ENCODE measurements at regions not wholly inside any gene's neighbourhood (a gene's known extent, or its start where the extent isn't known, plus 50 kb on each side); places are given as distances from the start of the nearest gene placed in this dataset.

DNA sequence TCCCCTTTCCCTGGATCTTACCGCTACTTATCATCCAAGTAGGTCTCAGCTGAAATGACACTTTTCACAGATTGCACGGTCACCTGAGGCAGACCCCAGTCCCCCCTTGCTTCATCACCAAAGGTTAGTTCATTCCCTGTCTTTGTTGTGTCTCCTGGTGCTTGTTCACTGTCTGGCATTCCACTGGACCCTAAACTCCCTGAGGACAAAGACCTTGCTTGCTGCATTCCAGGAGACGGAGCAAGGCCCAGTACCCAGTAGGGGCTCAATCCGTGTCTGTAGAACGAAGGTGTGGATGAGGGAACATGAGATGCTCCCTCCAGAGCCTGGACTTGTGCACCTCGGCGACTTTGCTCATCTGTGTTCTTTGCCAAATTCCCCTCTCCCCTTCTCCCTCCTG, 160.0 kb downstream of the RAB11FIP2 start:
- DNase-seq (no peak), FAIRE-seq (no peak)
- intact Hi-C loops (cut with DNase I), result no loop called here
- no peaks in the 10 kb centered on the region for H3K9me3 ChIP-seq (ENCODE audit: control insufficient read depth in 2 of 3, insufficient read depth in 1 of 3, low read length in 3 of 3)
- no peaks in the 10 kb centered on the region for H3K4me1 ChIP-seq (ENCODE audit: control insufficient read depth in 2 of 3, insufficient read depth in 2 of 3, low read depth in 1 of 3, low read length in 3 of 3)
- H3K4me3 ChIP-seq (ENCODE audit: low read length in 3 of 3), result no peak overlapping the region
- H3K36me3 ChIP-seq (ENCODE audit: control insufficient read depth in 2 of 3, insufficient read depth in 3 of 3, low read length in 3 of 3), result no peaks in the 10 kb centered on the region
- no peaks in the 10 kb centered on the region for H3K27me3 ChIP-seq (ENCODE audit: control insufficient read depth, insufficient read depth, low read length)
- H3K27ac ChIP-seq (ENCODE audit: low read depth in 2 of 2, low read length in 2 of 2), result no peak overlapping the region
- no peak overlapping the region for H3K9ac ChIP-seq (ENCODE audit: low read length in 3 of 3)
- TF ChIP-seq, protein P1, sequence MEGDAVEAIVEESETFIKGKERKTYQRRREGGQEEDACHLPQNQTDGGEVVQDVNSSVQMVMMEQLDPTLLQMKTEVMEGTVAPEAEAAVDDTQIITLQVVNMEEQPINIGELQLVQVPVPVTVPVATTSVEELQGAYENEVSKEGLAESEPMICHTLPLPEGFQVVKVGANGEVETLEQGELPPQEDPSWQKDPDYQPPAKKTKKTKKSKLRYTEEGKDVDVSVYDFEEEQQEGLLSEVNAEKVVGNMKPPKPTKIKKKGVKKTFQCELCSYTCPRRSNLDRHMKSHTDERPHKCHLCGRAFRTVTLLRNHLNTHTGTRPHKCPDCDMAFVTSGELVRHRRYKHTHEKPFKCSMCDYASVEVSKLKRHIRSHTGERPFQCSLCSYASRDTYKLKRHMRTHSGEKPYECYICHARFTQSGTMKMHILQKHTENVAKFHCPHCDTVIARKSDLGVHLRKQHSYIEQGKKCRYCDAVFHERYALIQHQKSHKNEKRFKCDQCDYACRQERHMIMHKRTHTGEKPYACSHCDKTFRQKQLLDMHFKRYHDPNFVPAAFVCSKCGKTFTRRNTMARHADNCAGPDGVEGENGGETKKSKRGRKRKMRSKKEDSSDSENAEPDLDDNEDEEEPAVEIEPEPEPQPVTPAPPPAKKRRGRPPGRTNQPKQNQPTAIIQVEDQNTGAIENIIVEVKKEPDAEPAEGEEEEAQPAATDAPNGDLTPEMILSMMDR (IDR thresholded peaks at IDR 0.05; ENCODE audit: borderline replicate concordance, extremely low read depth, insufficient read depth), result no peak

- intact Hi-C loops (cut with DNase I), result no loop called here
- Histone ChIP-seq H3K27ac (ENCODE audit: low read depth in 2 of 2, low read length in 2 of 2) (no peak overlapping the region), H3K9me3 (ENCODE audit: control insufficient read depth in 2 of 3, insufficient read depth in 1 of 3, low read length in 3 of 3) (no peaks in the 10 kb centered on the region), H3K4me3 (ENCODE audit: low read length in 3 of 3) (no peak overlapping the region), H3K4me1 (ENCODE audit: control insufficient read depth in 2 of 3, insufficient read depth in 2 of 3, low read depth in 1 of 3, low read length in 3 of 3) (no peaks in the 10 kb centered on the region), H3K9ac (ENCODE audit: low read length in 3 of 3) (no peak overlapping the region), H3K27me3 (ENCODE audit: control insufficient read depth, insufficient read depth, low read length) (no peaks in the 10 kb centered on the region), H3K36me3 (ENCODE audit: control insufficient read depth in 2 of 3, insufficient read depth in 3 of 3, low read length in 3 of 3) (no peaks in the 10 kb centered on the region)
- no peak for FAIRE-seq
- TF ChIP-seq, protein P1 (IDR thresholded peaks at IDR 0.05; ENCODE audit: borderline replicate concordance, extremely low read depth, insufficient read depth), result no peak
- no peak for DNase-seq
Observed at GRCh38 chr10:117889664-117890063, 157.1 kb downstream of the RAB11FIP2 start.

GRCh38 chr10:117892681-117893220, 154.0 kb downstream of the RAB11FIP2 start:
- intact Hi-C loops (cut with DNase I), result no loop called here
- Histone ChIP-seq H3K27me3 (ENCODE audit: control insufficient read depth, insufficient read depth, low read length) (no peaks in the 10 kb centered on the region), H3K9ac (ENCODE audit: low read length in 3 of 3) (no peak overlapping the region), H3K36me3 (ENCODE audit: control insufficient read depth in 2 of 3, insufficient read depth in 3 of 3, low read length in 3 of 3) (no peaks in the 10 kb centered on the region), H3K4me1 (ENCODE audit: control insufficient read depth in 2 of 3, insufficient read depth in 2 of 3, low read depth in 1 of 3, low read length in 3 of 3) (no peaks in the 10 kb centered on the region), H3K9me3 (ENCODE audit: control insufficient read depth in 2 of 3, insufficient read depth in 1 of 3, low read length in 3 of 3) (no peaks in the 10 kb centered on the region), H3K4me3 (ENCODE audit: low read length in 3 of 3) (no peak overlapping the region), H3K27ac (ENCODE audit: low read depth in 2 of 2, low read length in 2 of 2) (no peak overlapping the region)
- TF ChIP-seq, protein P1 (IDR thresholded peaks at IDR 0.05; ENCODE audit: borderline replicate concordance, extremely low read depth, insufficient read depth), result no peak
- no peak for DNase-seq
- FAIRE-seq, result no peak

GRCh38 chr10:117894339-117894738, 152.4 kb downstream of the RAB11FIP2 start:
- FAIRE-seq, result no peak
- TF ChIP-seq, protein P1 (IDR thresholded peaks at IDR 0.05; ENCODE audit: borderline replicate concordance, extremely low read depth, insufficient read depth), result no peak
- H3K4me1 ChIP-seq (ENCODE audit: control insufficient read depth in 2 of 3, insufficient read depth in 2 of 3, low read depth in 1 of 3, low read length in 3 of 3), result no peaks in the 10 kb centered on the region

More at GRCh38 chr10:117894339-117894738, 152.4 kb downstream of the RAB11FIP2 start:
- Histone ChIP-seq H3K36me3 (ENCODE audit: control insufficient read depth in 2 of 3, insufficient read depth in 3 of 3, low read length in 3 of 3) (no peaks in the 10 kb centered on the region), H3K27ac (ENCODE audit: low read depth in 2 of 2, low read length in 2 of 2) (no peak overlapping the region), H3K27me3 (ENCODE audit: control insufficient read depth, insufficient read depth, low read length) (no peaks in the 10 kb centered on the region), H3K9me3 (ENCODE audit: control insufficient read depth in 2 of 3, insufficient read depth in 1 of 3, low read length in 3 of 3) (no peaks in the 10 kb centered on the region), H3K9ac (ENCODE audit: low read length in 3 of 3) (no peak overlapping the region), H3K4me3 (ENCODE audit: low read length in 3 of 3) (no peak overlapping the region)
- no peak for DNase-seq
- intact Hi-C loops (cut with DNase I), result no loop called here
